ENCODE measurements at regions not wholly inside any gene's neighbourhood (a gene's known extent, or its start where the extent isn't known, plus 50 kb on each side); places are given as distances from the start of the nearest gene placed in this dataset.

- H3K27ac ChIP-seq: no peak overlapping the region
- 100% methylated on average over 2 of the region's 2 CpGs for WGBS, 2 donors
- H3K9me3 ChIP-seq: no peaks in the 10 kb centered on the region
- no peaks in the 10 kb centered on the region for H3K36me3 ChIP-seq
- TF ChIP-seq CTCF (IDR thresholded peaks at IDR 0.05) (no peak), POLR2A (IDR thresholded peaks at IDR 0.05) (no peak)
- H3K27me3 ChIP-seq: no peaks in the 10 kb centered on the region
- DNase-seq: no peak
- no peak overlapping the region for H3K4me3 ChIP-seq (replicated peaks in 1 of 3)
- intact Hi-C loops (cut with DNase I): loop anchor here (5.0 to 10.0 kb wide), 3 partner anchors 483 to 775 kb away; no protein-coding TSS in a partner anchor
- H3K4me1 ChIP-seq: peaks cover 5 to 10% of the 10 kb centered on the region in 2 donors
These were observed 59.6 kb upstream of the CREB1 start for GRCh38 chr2:207469943-207470729.

- Histone ChIP-seq H3K36me3 (no peaks in the 10 kb centered on the region), H3K4me1 (peaks cover 5 to 8% of the 10 kb centered on the region in 2 donors), H3K4me3 (replicated peaks in 1 of 3) (no peak overlapping the region), H3K9me3 (no peaks in the 10 kb centered on the region), H3K27me3 (no peaks in the 10 kb centered on the region), H3K27ac (no peak overlapping the region)
- no peak for DNase-seq
- TF ChIP-seq CTCF (IDR thresholded peaks at IDR 0.05) (no peak), POLR2A (IDR thresholded peaks at IDR 0.05) (no peak)
- 86 to 91% methylated on average over 4 of the region's 4 CpGs for WGBS, 2 donors
- intact Hi-C loops (cut with DNase I): loop anchor here (5.0 to 10.0 kb wide), 3 partner anchors 484 to 776 kb away; no protein-coding TSS in a partner anchor
These were observed 58.5 kb upstream of the CREB1 start for GRCh38 chr2:207471261-207471660.

GRCh38 chr2:207472343-207473048, 57.3 kb upstream of the CREB1 start:
- intact Hi-C loops (cut with DNase I): loop anchor here (5.0 to 10.0 kb wide), 3 partner anchors 485 to 778 kb away; no protein-coding TSS in a partner anchor
- DNase-seq: no peak
- TF ChIP-seq POLR2A (IDR thresholded peaks at IDR 0.05) (no peak), CTCF (IDR thresholded peaks at IDR 0.05) (no peak)
- Histone ChIP-seq H3K9me3 (no peaks in the 10 kb centered on the region), H3K27me3 (no peaks in the 10 kb centered on the region), H3K4me3 (replicated peaks in 1 of 3) (no peak overlapping the region), H3K27ac (no peak overlapping the region), H3K4me1 (peaks cover 0 to 3% of the 10 kb centered on the region in 2 donors), H3K36me3 (no peaks in the 10 kb centered on the region)
- 90 to 92% methylated on average over 11 of the region's 11 CpGs for WGBS, 2 donors

DNA sequence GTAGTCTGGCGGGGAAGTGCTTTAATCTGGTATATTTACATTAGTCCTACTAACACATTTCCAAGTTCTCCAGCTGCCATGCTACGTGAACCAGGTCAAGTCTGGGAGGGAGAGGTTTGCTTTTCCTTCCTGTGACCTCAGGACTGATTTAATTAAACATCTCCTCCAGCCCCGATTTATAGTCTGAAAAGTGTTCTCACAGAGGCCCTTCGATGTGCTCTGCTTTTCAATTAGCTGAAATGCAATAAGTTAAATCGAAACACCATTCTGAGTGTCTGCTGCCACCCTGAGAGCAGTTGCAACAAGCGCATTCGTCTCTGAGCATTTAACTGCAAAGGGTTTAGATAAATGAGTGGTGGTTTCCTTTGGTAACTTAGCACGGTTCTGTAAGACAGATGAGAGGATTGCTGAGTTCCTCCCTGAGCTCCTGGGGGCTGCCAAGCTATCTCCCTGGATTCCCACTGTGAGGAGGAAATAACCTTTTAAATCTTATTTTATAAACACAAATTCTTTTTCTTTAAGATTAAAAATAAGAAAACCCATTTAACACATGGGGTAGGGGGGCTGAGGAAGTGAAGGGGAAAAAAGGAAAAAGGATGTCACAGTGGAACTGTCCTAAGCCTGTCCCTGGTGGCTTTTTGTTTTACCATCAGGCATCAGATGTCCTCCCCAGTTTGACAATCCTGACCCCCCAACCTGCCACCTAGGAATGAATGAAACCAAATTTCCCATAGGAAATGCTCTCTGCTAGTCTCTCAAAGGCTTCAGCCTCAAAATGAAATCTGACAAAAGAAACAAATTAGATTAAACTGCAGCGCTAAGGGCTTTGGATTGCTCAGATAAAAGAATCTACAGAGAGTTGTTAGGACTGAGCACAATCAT, 56.5 kb upstream of the CREB1 start:
- Histone ChIP-seq H3K4me1 (no peaks in the 10 kb centered on the region), H3K27me3 (no peaks in the 10 kb centered on the region), H3K36me3 (no peaks in the 10 kb centered on the region), H3K9me3 (no peaks in the 10 kb centered on the region), H3K4me3 (replicated peaks in 1 of 3) (no peak overlapping the region), H3K27ac (no peak overlapping the region)
- peak; percentile 35 to 40 for DNase-seq
- TF ChIP-seq POLR2A (IDR thresholded peaks at IDR 0.05) (no peak), CTCF (IDR thresholded peaks at IDR 0.05) (peak in 4 of 6 experiments; percentile 32 to 46 (median 41))
- 31 to 38% methylated on average over 9 of the region's 9 CpGs for WGBS, 2 donors
- intact Hi-C loops (cut with DNase I): loop anchor here (5.0 to 10.0 kb wide), 3 partner anchors 486 to 778 kb away; no protein-coding TSS in a partner anchor

All from thyroid gland (tissue), 4 donors.